ENCODE measurements at regions not wholly inside any gene's neighbourhood (a gene's known extent, or its start where the extent isn't known, plus 50 kb on each side); places are given as distances from the start of the nearest gene placed in this dataset.

- TF ChIP-seq, protein P1, sequence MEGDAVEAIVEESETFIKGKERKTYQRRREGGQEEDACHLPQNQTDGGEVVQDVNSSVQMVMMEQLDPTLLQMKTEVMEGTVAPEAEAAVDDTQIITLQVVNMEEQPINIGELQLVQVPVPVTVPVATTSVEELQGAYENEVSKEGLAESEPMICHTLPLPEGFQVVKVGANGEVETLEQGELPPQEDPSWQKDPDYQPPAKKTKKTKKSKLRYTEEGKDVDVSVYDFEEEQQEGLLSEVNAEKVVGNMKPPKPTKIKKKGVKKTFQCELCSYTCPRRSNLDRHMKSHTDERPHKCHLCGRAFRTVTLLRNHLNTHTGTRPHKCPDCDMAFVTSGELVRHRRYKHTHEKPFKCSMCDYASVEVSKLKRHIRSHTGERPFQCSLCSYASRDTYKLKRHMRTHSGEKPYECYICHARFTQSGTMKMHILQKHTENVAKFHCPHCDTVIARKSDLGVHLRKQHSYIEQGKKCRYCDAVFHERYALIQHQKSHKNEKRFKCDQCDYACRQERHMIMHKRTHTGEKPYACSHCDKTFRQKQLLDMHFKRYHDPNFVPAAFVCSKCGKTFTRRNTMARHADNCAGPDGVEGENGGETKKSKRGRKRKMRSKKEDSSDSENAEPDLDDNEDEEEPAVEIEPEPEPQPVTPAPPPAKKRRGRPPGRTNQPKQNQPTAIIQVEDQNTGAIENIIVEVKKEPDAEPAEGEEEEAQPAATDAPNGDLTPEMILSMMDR (IDR thresholded peaks at IDR 0.05; ENCODE audit: insufficient read depth, low read length) = no peak
- TF ChIP-seq POLR2AphosphoS5 (IDR thresholded peaks at IDR 0.05; ENCODE audit: low read depth) = no peak
These were observed 414.6 kb downstream of the CDH26 start for GRCh38 chr20:60372822-60373221.

Measured in HL-60 (cell line).